Astrocyte (in vitro differentiated cells and primary cell): ENCODE measurements at regions not wholly inside any gene's neighbourhood (a gene's known extent, or its start where the extent isn't known, plus 50 kb on each side); places are given as distances from the start of the nearest gene placed in this dataset.

Source experiments
- EZH2 ChIP-seq: IDR thresholded peaks from 2 replicates; pipeline ENCODE4 v1.6.1; 2012; ENCODE audit warnings: mild to moderate bottlenecking, low read length, inconsistent platforms; ENCODE audit not compliant: insufficient read depth
- TF ChIP-seq, protein P1 (sequence below): IDR thresholded peaks from 2 replicates; pipeline ENCODE4 v1.5.1; 2011; ENCODE audit warnings: low read depth, mild to moderate bottlenecking, inconsistent platforms, low read length, moderate library complexity; ENCODE audit not compliant: insufficient read depth

DNA sequence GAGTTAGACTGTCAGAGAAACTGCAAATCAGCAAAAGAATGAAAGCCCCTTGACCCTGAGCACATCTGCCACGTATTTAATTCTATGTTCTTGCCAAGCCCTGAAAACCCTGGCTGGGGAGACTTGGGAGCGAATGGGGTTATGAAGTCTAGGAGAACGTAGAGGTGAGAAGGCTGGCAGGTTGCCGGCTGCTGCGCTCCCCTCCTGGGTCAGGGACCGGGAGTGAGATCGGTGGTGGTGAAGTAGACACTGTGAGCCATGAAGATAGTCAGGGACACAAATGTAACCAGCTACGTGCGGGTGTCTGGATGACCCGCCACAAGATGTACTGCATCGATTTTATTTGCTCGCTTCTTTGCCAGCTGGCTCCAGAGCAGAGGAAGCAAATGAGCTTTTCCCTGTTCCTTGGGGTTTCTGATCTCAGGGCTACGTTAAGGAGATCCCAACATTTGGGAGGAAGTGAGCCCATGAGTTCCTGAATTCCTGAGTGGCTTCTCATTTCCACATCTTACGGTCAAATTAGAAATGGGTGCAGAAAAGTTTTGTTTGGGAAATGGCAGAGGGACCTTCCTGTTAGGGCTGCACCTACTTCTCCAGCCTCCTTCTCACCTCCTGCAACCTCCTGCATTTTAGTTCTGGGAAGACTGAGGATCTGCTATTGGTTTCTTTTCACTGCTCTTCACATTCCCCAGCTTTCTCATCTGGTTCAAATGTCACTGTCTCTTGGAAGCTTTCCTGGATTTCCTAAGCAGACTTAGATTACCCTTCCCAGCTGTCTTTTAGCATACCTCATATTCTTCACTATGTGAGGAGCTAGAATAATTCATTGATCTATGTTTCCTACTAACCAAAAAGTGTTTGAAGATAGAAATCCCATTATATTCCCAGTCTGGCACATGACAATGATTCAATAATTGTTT lies 360.6 kb downstream of the ZNF521 start:
- TF ChIP-seq, protein P1, sequence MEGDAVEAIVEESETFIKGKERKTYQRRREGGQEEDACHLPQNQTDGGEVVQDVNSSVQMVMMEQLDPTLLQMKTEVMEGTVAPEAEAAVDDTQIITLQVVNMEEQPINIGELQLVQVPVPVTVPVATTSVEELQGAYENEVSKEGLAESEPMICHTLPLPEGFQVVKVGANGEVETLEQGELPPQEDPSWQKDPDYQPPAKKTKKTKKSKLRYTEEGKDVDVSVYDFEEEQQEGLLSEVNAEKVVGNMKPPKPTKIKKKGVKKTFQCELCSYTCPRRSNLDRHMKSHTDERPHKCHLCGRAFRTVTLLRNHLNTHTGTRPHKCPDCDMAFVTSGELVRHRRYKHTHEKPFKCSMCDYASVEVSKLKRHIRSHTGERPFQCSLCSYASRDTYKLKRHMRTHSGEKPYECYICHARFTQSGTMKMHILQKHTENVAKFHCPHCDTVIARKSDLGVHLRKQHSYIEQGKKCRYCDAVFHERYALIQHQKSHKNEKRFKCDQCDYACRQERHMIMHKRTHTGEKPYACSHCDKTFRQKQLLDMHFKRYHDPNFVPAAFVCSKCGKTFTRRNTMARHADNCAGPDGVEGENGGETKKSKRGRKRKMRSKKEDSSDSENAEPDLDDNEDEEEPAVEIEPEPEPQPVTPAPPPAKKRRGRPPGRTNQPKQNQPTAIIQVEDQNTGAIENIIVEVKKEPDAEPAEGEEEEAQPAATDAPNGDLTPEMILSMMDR: no peak
- no peak for TF ChIP-seq EZH2
